ENCODE measurements at regions not wholly inside any gene's neighbourhood (a gene's known extent, or its start where the extent isn't known, plus 50 kb on each side); places are given as distances from the start of the nearest gene placed in this dataset.

- Histone ChIP-seq H3K27ac (ENCODE audit: low read length) (no peak overlapping the region), H3K4me1 (ENCODE audit: control insufficient read depth in 1 of 2, insufficient read depth in 2 of 2, low read length in 2 of 2) (no peaks in the 10 kb centered on the region), H3K27me3 (ENCODE audit: low read depth, low read length) (no peaks in the 10 kb centered on the region), H3K36me3 (ENCODE audit: control insufficient read depth in 1 of 2, insufficient read depth in 2 of 2, low read length in 2 of 2) (no peaks in the 10 kb centered on the region), H3K9me3 (ENCODE audit: control insufficient read depth in 1 of 2, low read length in 2 of 2) (no peaks in the 10 kb centered on the region), H3K4me3 (ENCODE audit: low read depth in 1 of 2, low read length in 2 of 2) (no peak overlapping the region)
Observed at GRCh38 chr2:204239411-204240165, 303.0 kb downstream of the ICOS start.

GRCh38 chr2:204240961-204241360 lies 304.3 kb upstream of the PARD3B start:
- no peak overlapping the region for H3K4me3 ChIP-seq (ENCODE audit: low read depth in 1 of 2, low read length in 2 of 2)
- H3K36me3 ChIP-seq (ENCODE audit: control insufficient read depth in 1 of 2, insufficient read depth in 2 of 2, low read length in 2 of 2), result no peaks in the 10 kb centered on the region
- no peaks in the 10 kb centered on the region for H3K4me1 ChIP-seq (ENCODE audit: control insufficient read depth in 1 of 2, insufficient read depth in 2 of 2, low read length in 2 of 2)
- H3K27ac ChIP-seq (ENCODE audit: low read length), result no peak overlapping the region
- no peaks in the 10 kb centered on the region for H3K27me3 ChIP-seq (ENCODE audit: low read depth, low read length)
- H3K9me3 ChIP-seq (ENCODE audit: control insufficient read depth in 1 of 2, low read length in 2 of 2), result no peaks in the 10 kb centered on the region

GRCh38 chr2:204249437-204249836 lies 295.8 kb upstream of the PARD3B start:
- no peaks in the 10 kb centered on the region for H3K4me1 ChIP-seq (ENCODE audit: control insufficient read depth in 1 of 2, insufficient read depth in 2 of 2, low read length in 2 of 2)
- no peaks in the 10 kb centered on the region for H3K9me3 ChIP-seq (ENCODE audit: control insufficient read depth in 1 of 2, low read length in 2 of 2)
- H3K27ac ChIP-seq (ENCODE audit: low read length), result no peak overlapping the region
- H3K36me3 ChIP-seq (ENCODE audit: control insufficient read depth in 1 of 2, insufficient read depth in 2 of 2, low read length in 2 of 2), result no peaks in the 10 kb centered on the region
- no peaks in the 10 kb centered on the region for H3K27me3 ChIP-seq (ENCODE audit: low read depth, low read length)
- no peak overlapping the region for H3K4me3 ChIP-seq (ENCODE audit: low read depth in 1 of 2, low read length in 2 of 2)

- no peak overlapping the region for H3K27ac ChIP-seq (ENCODE audit: low read length)
- no peaks in the 10 kb centered on the region for H3K36me3 ChIP-seq (ENCODE audit: control insufficient read depth in 1 of 2, insufficient read depth in 2 of 2, low read length in 2 of 2)
- H3K4me3 ChIP-seq (ENCODE audit: low read depth in 1 of 2, low read length in 2 of 2), result no peak overlapping the region
- H3K27me3 ChIP-seq (ENCODE audit: low read depth, low read length), result no peaks in the 10 kb centered on the region
- no peaks in the 10 kb centered on the region for H3K9me3 ChIP-seq (ENCODE audit: control insufficient read depth in 1 of 2, low read length in 2 of 2)
- H3K4me1 ChIP-seq (ENCODE audit: control insufficient read depth in 1 of 2, insufficient read depth in 2 of 2, low read length in 2 of 2), result no peaks in the 10 kb centered on the region
Observed at GRCh38 chr2:204250692-204251091, 294.6 kb upstream of the PARD3B start.

GRCh38 chr2:204251158-204251997 lies 293.9 kb upstream of the PARD3B start:
- no peak overlapping the region for H3K27ac ChIP-seq (ENCODE audit: low read length)
- H3K4me3 ChIP-seq (ENCODE audit: low read depth in 1 of 2, low read length in 2 of 2), result no peak overlapping the region
- no peaks in the 10 kb centered on the region for H3K9me3 ChIP-seq (ENCODE audit: control insufficient read depth in 1 of 2, low read length in 2 of 2)
- H3K27me3 ChIP-seq (ENCODE audit: low read depth, low read length), result no peaks in the 10 kb centered on the region
- no peaks in the 10 kb centered on the region for H3K36me3 ChIP-seq (ENCODE audit: control insufficient read depth in 1 of 2, insufficient read depth in 2 of 2, low read length in 2 of 2)
- no peaks in the 10 kb centered on the region for H3K4me1 ChIP-seq (ENCODE audit: control insufficient read depth in 1 of 2, insufficient read depth in 2 of 2, low read length in 2 of 2)

- Histone ChIP-seq H3K36me3 (ENCODE audit: control insufficient read depth in 1 of 2, insufficient read depth in 2 of 2, low read length in 2 of 2) (no peaks in the 10 kb centered on the region), H3K27ac (ENCODE audit: low read length) (no peak overlapping the region), H3K9me3 (ENCODE audit: control insufficient read depth in 1 of 2, low read length in 2 of 2) (no peaks in the 10 kb centered on the region), H3K4me1 (ENCODE audit: control insufficient read depth in 1 of 2, insufficient read depth in 2 of 2, low read length in 2 of 2) (no peaks in the 10 kb centered on the region), H3K27me3 (ENCODE audit: low read depth, low read length) (no peaks in the 10 kb centered on the region), H3K4me3 (ENCODE audit: low read depth in 1 of 2, low read length in 2 of 2) (no peak overlapping the region)
Observed at GRCh38 chr2:204251998-204252376, 293.3 kb upstream of the PARD3B start.

- Histone ChIP-seq H3K27ac (ENCODE audit: low read length) (no peak overlapping the region), H3K9me3 (ENCODE audit: control insufficient read depth in 1 of 2, low read length in 2 of 2) (no peaks in the 10 kb centered on the region), H3K4me3 (ENCODE audit: low read depth in 1 of 2, low read length in 2 of 2) (no peak overlapping the region), H3K4me1 (ENCODE audit: control insufficient read depth in 1 of 2, insufficient read depth in 2 of 2, low read length in 2 of 2) (no peaks in the 10 kb centered on the region), H3K27me3 (ENCODE audit: low read depth, low read length) (no peaks in the 10 kb centered on the region), H3K36me3 (ENCODE audit: control insufficient read depth in 1 of 2, insufficient read depth in 2 of 2, low read length in 2 of 2) (no peaks in the 10 kb centered on the region)
Observed at GRCh38 chr2:204255071-204255470, 290.2 kb upstream of the PARD3B start.

- Histone ChIP-seq H3K9me3 (ENCODE audit: control insufficient read depth in 1 of 2, low read length in 2 of 2) (no peaks in the 10 kb centered on the region), H3K4me1 (ENCODE audit: control insufficient read depth in 1 of 2, insufficient read depth in 2 of 2, low read length in 2 of 2) (no peaks in the 10 kb centered on the region), H3K27ac (ENCODE audit: low read length) (no peak overlapping the region), H3K4me3 (ENCODE audit: low read depth in 1 of 2, low read length in 2 of 2) (no peak overlapping the region), H3K27me3 (ENCODE audit: low read depth, low read length) (no peaks in the 10 kb centered on the region), H3K36me3 (ENCODE audit: control insufficient read depth in 1 of 2, insufficient read depth in 2 of 2, low read length in 2 of 2) (no peaks in the 10 kb centered on the region)
Observed at GRCh38 chr2:204255526-204255925, 289.7 kb upstream of the PARD3B start.

GRCh38 chr2:204257781-204258180 lies 287.5 kb upstream of the PARD3B start:
- Histone ChIP-seq H3K27ac (ENCODE audit: low read length) (no peak overlapping the region), H3K9me3 (ENCODE audit: control insufficient read depth in 1 of 2, low read length in 2 of 2) (no peaks in the 10 kb centered on the region), H3K4me1 (ENCODE audit: control insufficient read depth in 1 of 2, insufficient read depth in 2 of 2, low read length in 2 of 2) (peaks cover 0 to 4% of the 10 kb centered on the region in 2 donors), H3K27me3 (ENCODE audit: low read depth, low read length) (no peaks in the 10 kb centered on the region), H3K4me3 (ENCODE audit: low read depth in 1 of 2, low read length in 2 of 2) (no peak overlapping the region), H3K36me3 (ENCODE audit: control insufficient read depth in 1 of 2, insufficient read depth in 2 of 2, low read length in 2 of 2) (no peaks in the 10 kb centered on the region)

- Histone ChIP-seq H3K4me3 (ENCODE audit: low read depth in 1 of 2, low read length in 2 of 2) (no peak overlapping the region), H3K9me3 (ENCODE audit: control insufficient read depth in 1 of 2, low read length in 2 of 2) (no peaks in the 10 kb centered on the region), H3K4me1 (ENCODE audit: control insufficient read depth in 1 of 2, insufficient read depth in 2 of 2, low read length in 2 of 2) (peaks cover 0 to 4% of the 10 kb centered on the region in 2 donors), H3K36me3 (ENCODE audit: control insufficient read depth in 1 of 2, insufficient read depth in 2 of 2, low read length in 2 of 2) (no peaks in the 10 kb centered on the region), H3K27me3 (ENCODE audit: low read depth, low read length) (no peaks in the 10 kb centered on the region), H3K27ac (ENCODE audit: low read length) (no peak overlapping the region)
Observed at GRCh38 chr2:204258890-204259289, 286.4 kb upstream of the PARD3B start.

GRCh38 chr2:204260162-204260877 lies 285.0 kb upstream of the PARD3B start:
- Histone ChIP-seq H3K4me1 (ENCODE audit: control insufficient read depth in 1 of 2, insufficient read depth in 2 of 2, low read length in 2 of 2) (peaks cover 0 to 4% of the 10 kb centered on the region in 2 donors), H3K27ac (ENCODE audit: low read length) (no peak overlapping the region), H3K36me3 (ENCODE audit: control insufficient read depth in 1 of 2, insufficient read depth in 2 of 2, low read length in 2 of 2) (no peaks in the 10 kb centered on the region), H3K9me3 (ENCODE audit: control insufficient read depth in 1 of 2, low read length in 2 of 2) (no peaks in the 10 kb centered on the region), H3K4me3 (ENCODE audit: low read depth in 1 of 2, low read length in 2 of 2) (no peak overlapping the region), H3K27me3 (ENCODE audit: low read depth, low read length) (no peaks in the 10 kb centered on the region)
